Panc1 (cell line): ENCODE measurements at regions not wholly inside any gene's neighbourhood (a gene's known extent, or its start where the extent isn't known, plus 50 kb on each side); places are given as distances from the start of the nearest gene placed in this dataset.

Experiments
- ATAC-seq: fragments of 200-7000 bp; cut with Tn5 transposase; 2 replicates; pipeline ENCODE4 v1.9.1; 2020; ENCODE audit warnings: mild to moderate bottlenecking, moderate library complexity
- BruUV-seq: library from RNA; stranded (reverse); fragments of 400-500 nt; replicated peaks from 2 replicates; lab custom pipeline; 2021; lab: Mats Ljungman, UMichigan
- CTCF ChIA-PET: fragments of 300-600 bp; sonication (Branson Sonifier 250); formaldehyde crosslinking; loops from one replicate; lab custom pipeline; 2022; ENCODE audit warnings: antibody characterized with exemption; lab: Charles Lee
- POLR2A ChIA-PET: fragments of 300-600 bp; sonication (Branson Sonifier 250); formaldehyde crosslinking; loops from one replicate; lab custom pipeline; 2022; ENCODE audit warnings: antibody characterized with exemption; lab: Charles Lee
- DNase-seq: peaks from one replicate; pipeline ENCODE4 v3.0.0-alpha.2; 2010; ENCODE audit warnings: low read depth, low spot score
- H3K27ac ChIP-seq: 2 replicates; pipeline ENCODE4 v1.5.1; 2011; ENCODE audit warnings: mild to moderate bottlenecking, low read length, inconsistent platforms
- H3K27me3 ChIP-seq: fragments of 200-500 bp; sonication (Bioruptor generic); 2 replicates; pipeline ENCODE4 v1.6.0; 2014; ENCODE audit warnings: low read length, inconsistent platforms; ENCODE audit not compliant: control insufficient read depth, insufficient read depth
- H3K36me3 ChIP-seq: fragments of 200-500 bp; sonication (Bioruptor generic); 2 replicates; pipeline ENCODE4 v1.5.1; 2014; ENCODE audit warnings: inconsistent platforms, mild to moderate bottlenecking, low read length, moderate library complexity; ENCODE audit not compliant: control insufficient read depth, insufficient read depth
- H3K4me1 ChIP-seq: 2 replicates; pipeline ENCODE4 v1.5.1; 2011; ENCODE audit warnings: inconsistent platforms, mild to moderate bottlenecking, low read length, moderate library complexity; ENCODE audit not compliant: control insufficient read depth, insufficient read depth
- H3K4me3 ChIP-seq, 2 experiments: 2 replicates each; pipeline ENCODE4 v1.5.1; 2011 to 2012; ENCODE audit warnings: low read depth in 2 of 2, low read length in 2 of 2, mild to moderate bottlenecking in 2 of 2, inconsistent platforms in 1 of 2, moderate library complexity in 1 of 2
- H3K9me3 ChIP-seq: fragments of 200-500 bp; sonication (Bioruptor generic); 2 replicates; pipeline ENCODE4 v1.5.1; 2014; ENCODE audit warnings: low read depth, mild to moderate bottlenecking, inconsistent platforms, low read length, moderate library complexity; ENCODE audit not compliant: control insufficient read depth, insufficient read depth
- POLR2AphosphoS5 ChIP-seq: IDR thresholded peaks from 2 replicates; pipeline ENCODE4 v1.6.1; 2012; ENCODE audit warnings: mild to moderate bottlenecking, low read depth, low read length, moderate library complexity
- SIN3A ChIP-seq: IDR thresholded peaks from 2 replicates; pipeline ENCODE4 v1.6.1; 2012; ENCODE audit warnings: low read depth, mild to moderate bottlenecking, low read length, moderate library complexity, borderline replicate concordance; ENCODE audit not compliant: insufficient read depth
- TCF7L2 ChIP-seq: IDR thresholded peaks from 2 replicates; pipeline ENCODE4 v1.6.1; 2011; ENCODE audit warnings: mild to moderate bottlenecking, low read depth, low read length, inconsistent platforms
- in situ Hi-C: cut with HindIII; loops from 2 replicates; pipeline ENCODE4 v1.10.0; 2016; ENCODE audit warnings: low sequenced_read_pairs, low pct_unique_long_range_greater_than_20kb
- intact Hi-C: fragments of 100-400 bp; cut with micrococcal nuclease; formaldehyde crosslinking; loops from one replicate; pipeline ENCODE4 v1.10.0; 2022; ENCODE audit not compliant: unreplicated experiment
- TF ChIP-seq, protein P1 (sequence below): fragments of 450-650 bp; IDR thresholded peaks from 2 replicates; pipeline ENCODE4 v1.5.1; 2017; ENCODE audit warnings: mild to moderate bottlenecking
- TF ChIP-seq, protein P2 (sequence below), 2 experiments: IDR thresholded peaks; 2 replicates each; pipeline ENCODE4 v1.6.1; 2011 to 2012; ENCODE audit warnings: low read depth in 2 of 2, control low read depth in 1 of 2, low read length in 1 of 2, mild to moderate bottlenecking in 1 of 2, moderate library complexity in 1 of 2; ENCODE audit not compliant: insufficient read depth in 1 of 2

DNA sequence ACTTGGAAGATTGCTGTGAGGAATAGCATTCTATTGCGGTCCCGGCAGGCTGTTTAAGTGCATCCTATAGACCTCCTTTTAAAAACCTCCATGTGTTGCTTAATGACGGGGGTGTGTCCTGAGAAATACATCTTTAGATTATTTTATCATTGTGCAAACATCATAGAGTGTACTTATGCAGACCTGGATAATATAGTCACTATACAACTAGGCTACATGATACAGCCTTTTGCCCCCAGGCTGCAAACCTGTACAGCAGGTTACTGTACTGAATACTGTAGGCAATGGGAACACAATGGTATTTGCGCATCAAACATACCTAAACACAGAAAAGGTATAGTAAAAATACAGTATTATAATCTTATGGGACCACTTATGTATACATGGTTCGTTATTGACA is 175.6 kb downstream of the RNF144B start:
- TF ChIP-seq, protein P1, sequence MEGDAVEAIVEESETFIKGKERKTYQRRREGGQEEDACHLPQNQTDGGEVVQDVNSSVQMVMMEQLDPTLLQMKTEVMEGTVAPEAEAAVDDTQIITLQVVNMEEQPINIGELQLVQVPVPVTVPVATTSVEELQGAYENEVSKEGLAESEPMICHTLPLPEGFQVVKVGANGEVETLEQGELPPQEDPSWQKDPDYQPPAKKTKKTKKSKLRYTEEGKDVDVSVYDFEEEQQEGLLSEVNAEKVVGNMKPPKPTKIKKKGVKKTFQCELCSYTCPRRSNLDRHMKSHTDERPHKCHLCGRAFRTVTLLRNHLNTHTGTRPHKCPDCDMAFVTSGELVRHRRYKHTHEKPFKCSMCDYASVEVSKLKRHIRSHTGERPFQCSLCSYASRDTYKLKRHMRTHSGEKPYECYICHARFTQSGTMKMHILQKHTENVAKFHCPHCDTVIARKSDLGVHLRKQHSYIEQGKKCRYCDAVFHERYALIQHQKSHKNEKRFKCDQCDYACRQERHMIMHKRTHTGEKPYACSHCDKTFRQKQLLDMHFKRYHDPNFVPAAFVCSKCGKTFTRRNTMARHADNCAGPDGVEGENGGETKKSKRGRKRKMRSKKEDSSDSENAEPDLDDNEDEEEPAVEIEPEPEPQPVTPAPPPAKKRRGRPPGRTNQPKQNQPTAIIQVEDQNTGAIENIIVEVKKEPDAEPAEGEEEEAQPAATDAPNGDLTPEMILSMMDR: no peak
- no peaks in the 10 kb centered on the region for H3K36me3 ChIP-seq
- ATAC-seq (no peak), DNase-seq (no peak)
- H3K4me3 ChIP-seq: no peak overlapping the region
- H3K27me3 ChIP-seq: peaks cover 13% of the 10 kb centered on the region
- in situ Hi-C loops: no loop called here
- no peaks in the 10 kb centered on the region for H3K9me3 ChIP-seq
- CTCF ChIA-PET: no interaction called here
- POLR2A ChIA-PET: no interaction called here
- no peaks in the 10 kb centered on the region for H3K4me1 ChIP-seq
- intact Hi-C loops: no loop called here
- H3K27ac ChIP-seq: no peak overlapping the region
- BruUV-seq: no TSS peak

GRCh38 chr6:18564775-18565174 is 177.6 kb downstream of the RNF144B start:
- peaks cover 10% of the 10 kb centered on the region for H3K27me3 ChIP-seq

More at GRCh38 chr6:18564775-18565174, 177.6 kb downstream of the RNF144B start:
- TF ChIP-seq, protein P1: no peak
- no peak for TF ChIP-seq POLR2AphosphoS5
- TF ChIP-seq, protein P2, sequence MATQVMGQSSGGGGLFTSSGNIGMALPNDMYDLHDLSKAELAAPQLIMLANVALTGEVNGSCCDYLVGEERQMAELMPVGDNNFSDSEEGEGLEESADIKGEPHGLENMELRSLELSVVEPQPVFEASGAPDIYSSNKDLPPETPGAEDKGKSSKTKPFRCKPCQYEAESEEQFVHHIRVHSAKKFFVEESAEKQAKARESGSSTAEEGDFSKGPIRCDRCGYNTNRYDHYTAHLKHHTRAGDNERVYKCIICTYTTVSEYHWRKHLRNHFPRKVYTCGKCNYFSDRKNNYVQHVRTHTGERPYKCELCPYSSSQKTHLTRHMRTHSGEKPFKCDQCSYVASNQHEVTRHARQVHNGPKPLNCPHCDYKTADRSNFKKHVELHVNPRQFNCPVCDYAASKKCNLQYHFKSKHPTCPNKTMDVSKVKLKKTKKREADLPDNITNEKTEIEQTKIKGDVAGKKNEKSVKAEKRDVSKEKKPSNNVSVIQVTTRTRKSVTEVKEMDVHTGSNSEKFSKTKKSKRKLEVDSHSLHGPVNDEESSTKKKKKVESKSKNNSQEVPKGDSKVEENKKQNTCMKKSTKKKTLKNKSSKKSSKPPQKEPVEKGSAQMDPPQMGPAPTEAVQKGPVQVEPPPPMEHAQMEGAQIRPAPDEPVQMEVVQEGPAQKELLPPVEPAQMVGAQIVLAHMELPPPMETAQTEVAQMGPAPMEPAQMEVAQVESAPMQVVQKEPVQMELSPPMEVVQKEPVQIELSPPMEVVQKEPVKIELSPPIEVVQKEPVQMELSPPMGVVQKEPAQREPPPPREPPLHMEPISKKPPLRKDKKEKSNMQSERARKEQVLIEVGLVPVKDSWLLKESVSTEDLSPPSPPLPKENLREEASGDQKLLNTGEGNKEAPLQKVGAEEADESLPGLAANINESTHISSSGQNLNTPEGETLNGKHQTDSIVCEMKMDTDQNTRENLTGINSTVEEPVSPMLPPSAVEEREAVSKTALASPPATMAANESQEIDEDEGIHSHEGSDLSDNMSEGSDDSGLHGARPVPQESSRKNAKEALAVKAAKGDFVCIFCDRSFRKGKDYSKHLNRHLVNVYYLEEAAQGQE (IDR thresholded peaks at IDR 0.05; ENCODE audit: insufficient read depth in 1 of 2, low read depth in 2 of 2, low read length in 1 of 2): no peak
- no peak for TF ChIP-seq TCF7L2
- no peak for TF ChIP-seq SIN3A
- Histone ChIP-seq H3K4me1 (no peaks in the 10 kb centered on the region), H3K9me3 (no peaks in the 10 kb centered on the region), H3K27ac (no peak overlapping the region), H3K4me3 (no peak overlapping the region), H3K36me3 (no peaks in the 10 kb centered on the region)
- DNase-seq (no peak), ATAC-seq (no peak)
- BruUV-seq: no TSS peak
- intact Hi-C loops (no loop called here), in situ Hi-C loops (no loop called here)
- POLR2A ChIA-PET: no interaction called here
- CTCF ChIA-PET: no interaction called here
